ENCODE measurements at regions not wholly inside any gene's neighbourhood (a gene's known extent, or its start where the extent isn't known, plus 50 kb on each side); places are given as distances from the start of the nearest gene placed in this dataset.

GRCh38 chr20:57857969-57858368, 148.2 kb upstream of the PMEPA1 start:
- H3K9me3 Mint-ChIP-seq = no peaks in the 10 kb centered on the region
- no peak overlapping the region for H3K4me3 Mint-ChIP-seq
- H3K27ac Mint-ChIP-seq = no peak overlapping the region
- H3K36me3 Mint-ChIP-seq (ENCODE audit: low read depth) = no peaks in the 10 kb centered on the region
- peaks cover 20% of the 10 kb centered on the region for H3K4me1 Mint-ChIP-seq (ENCODE audit: low read depth)
- H3K27me3 Mint-ChIP-seq = peaks cover 5% of the 10 kb centered on the region

GRCh38 chr20:57857118-57857517, 147.3 kb upstream of the PMEPA1 start:
- peaks cover 9% of the 10 kb centered on the region for H3K27me3 Mint-ChIP-seq
- peaks cover 20% of the 10 kb centered on the region for H3K4me1 Mint-ChIP-seq (ENCODE audit: low read depth)
- H3K4me3 Mint-ChIP-seq = no peak overlapping the region
- H3K27ac Mint-ChIP-seq = no peak overlapping the region
- H3K9me3 Mint-ChIP-seq = no peaks in the 10 kb centered on the region
- no peaks in the 10 kb centered on the region for H3K36me3 Mint-ChIP-seq (ENCODE audit: low read depth)

- peaks cover 9% of the 10 kb centered on the region for H3K27me3 Mint-ChIP-seq
- no peaks in the 10 kb centered on the region for H3K36me3 Mint-ChIP-seq (ENCODE audit: low read depth)
- peaks cover 20% of the 10 kb centered on the region for H3K4me1 Mint-ChIP-seq (ENCODE audit: low read depth)
- H3K27ac Mint-ChIP-seq = no peak overlapping the region
- no peaks in the 10 kb centered on the region for H3K9me3 Mint-ChIP-seq
- no peak overlapping the region for H3K4me3 Mint-ChIP-seq
Measured at GRCh38 chr20:57856658-57857057, 146.8 kb upstream of the PMEPA1 start.

DNA sequence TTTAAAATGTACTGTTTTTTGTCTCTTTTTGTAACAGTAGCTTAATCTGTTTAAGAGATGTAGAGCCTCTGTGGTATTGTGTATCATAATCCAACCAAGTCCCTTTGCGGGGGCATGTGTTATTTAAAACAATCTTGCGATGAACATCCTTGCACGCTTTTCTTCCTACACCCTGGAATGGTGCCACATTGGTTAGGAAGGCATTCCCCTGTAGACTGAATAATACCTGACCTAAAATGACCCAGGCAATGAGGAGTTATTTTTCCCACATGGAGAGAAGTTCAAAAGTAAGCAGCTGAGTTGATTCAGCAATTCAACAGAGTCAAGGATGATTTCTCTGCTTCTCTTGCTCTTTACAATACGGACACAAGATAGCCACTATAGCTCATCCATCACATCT, 142.0 kb upstream of the PMEPA1 start:
- Mint-ChIP-seq H3K4me1 (ENCODE audit: low read depth) (peaks cover 4% of the 10 kb centered on the region), H3K27ac (no peak overlapping the region), H3K9me3 (no peaks in the 10 kb centered on the region), H3K36me3 (ENCODE audit: low read depth) (no peaks in the 10 kb centered on the region), H3K27me3 (peaks cover 13% of the 10 kb centered on the region), H3K4me3 (no peak overlapping the region)

DNA sequence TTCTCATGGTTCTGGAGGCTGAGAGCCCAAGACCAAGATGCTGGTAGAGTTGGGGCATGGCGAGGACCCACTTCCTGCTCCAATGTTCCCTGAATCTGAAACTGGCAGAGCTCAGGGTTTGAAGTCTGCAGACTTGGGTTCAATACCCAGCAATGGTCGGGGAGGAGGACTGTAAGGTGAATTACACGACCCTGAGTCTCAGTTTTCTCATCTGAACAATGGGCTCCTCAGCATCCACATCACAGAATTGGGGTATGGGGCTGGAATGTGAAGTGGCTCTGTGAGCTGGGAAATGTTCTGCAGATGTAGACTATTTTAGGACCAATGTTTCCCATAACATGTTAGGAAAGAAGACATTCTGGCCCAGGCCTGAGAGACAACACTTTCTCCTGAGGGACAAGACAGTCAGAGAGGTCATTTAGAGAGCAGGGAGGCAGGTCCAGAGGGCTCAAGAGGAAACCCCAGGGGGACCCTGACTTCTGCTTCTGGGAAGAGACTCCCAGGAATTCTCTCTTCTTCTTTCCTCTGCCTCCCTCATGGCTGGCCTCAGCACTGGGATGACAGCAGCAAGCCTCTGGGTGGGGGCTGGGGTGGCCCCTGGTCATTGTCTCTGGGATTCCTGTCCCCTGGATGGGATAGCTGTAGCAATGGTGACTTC, 141.3 kb upstream of the PMEPA1 start:
- Mint-ChIP-seq H3K4me3 (no peak overlapping the region), H3K4me1 (ENCODE audit: low read depth) (no peaks in the 10 kb centered on the region), H3K27ac (no peak overlapping the region)

GRCh38 chr20:57849521-57850215, 139.9 kb upstream of the PMEPA1 start:
- Mint-ChIP-seq H3K4me3 (no peak overlapping the region), H3K36me3 (ENCODE audit: low read depth) (no peaks in the 10 kb centered on the region), H3K9me3 (no peaks in the 10 kb centered on the region), H3K27me3 (peaks cover 13% of the 10 kb centered on the region), H3K4me1 (ENCODE audit: low read depth) (no peaks in the 10 kb centered on the region), H3K27ac (no peak overlapping the region)

More for the DNA sequence above, 141.3 kb upstream of the PMEPA1 start:
- H3K27me3 Mint-ChIP-seq = peaks cover 13% of the 10 kb centered on the region
- no peaks in the 10 kb centered on the region for H3K9me3 Mint-ChIP-seq
- H3K36me3 Mint-ChIP-seq (ENCODE audit: low read depth) = no peaks in the 10 kb centered on the region

GRCh38 chr20:57849121-57849520, 139.3 kb upstream of the PMEPA1 start:
- Mint-ChIP-seq H3K4me1 (ENCODE audit: low read depth) (no peaks in the 10 kb centered on the region), H3K27me3 (peaks cover 13% of the 10 kb centered on the region), H3K9me3 (no peaks in the 10 kb centered on the region), H3K36me3 (ENCODE audit: low read depth) (no peaks in the 10 kb centered on the region), H3K4me3 (no peak overlapping the region), H3K27ac (no peak overlapping the region)

GRCh38 chr20:57848282-57848681, 138.5 kb upstream of the PMEPA1 start:
- no peak overlapping the region for H3K4me3 Mint-ChIP-seq
- H3K36me3 Mint-ChIP-seq (ENCODE audit: low read depth) = no peaks in the 10 kb centered on the region
- no peak overlapping the region for H3K27ac Mint-ChIP-seq
- peaks cover 13% of the 10 kb centered on the region for H3K27me3 Mint-ChIP-seq
- H3K4me1 Mint-ChIP-seq (ENCODE audit: low read depth) = no peaks in the 10 kb centered on the region
- no peaks in the 10 kb centered on the region for H3K9me3 Mint-ChIP-seq

DNA sequence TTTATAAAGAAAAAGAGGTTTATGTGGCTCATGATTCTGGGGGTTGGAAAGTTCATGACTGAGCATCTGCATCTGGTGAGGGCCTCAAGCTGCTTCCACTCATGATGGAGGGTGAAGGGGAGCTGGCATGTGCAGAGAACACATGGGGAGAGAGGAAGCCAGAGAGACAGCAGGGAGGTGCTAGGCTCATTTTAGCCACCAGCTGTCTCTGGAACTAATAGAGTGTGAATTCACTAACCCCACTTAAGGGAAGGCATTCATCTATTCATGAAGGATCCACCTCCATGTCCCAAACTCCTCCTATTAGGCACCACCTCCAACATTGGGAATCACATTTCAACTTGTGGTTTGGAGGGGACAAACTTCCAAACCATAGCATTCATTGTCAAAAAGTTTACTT, 137.3 kb upstream of the PMEPA1 start:
- no peak overlapping the region for H3K4me3 Mint-ChIP-seq
- peaks cover 9% of the 10 kb centered on the region for H3K27me3 Mint-ChIP-seq
- H3K27ac Mint-ChIP-seq = no peak overlapping the region
- H3K36me3 Mint-ChIP-seq (ENCODE audit: low read depth) = no peaks in the 10 kb centered on the region
- H3K9me3 Mint-ChIP-seq = no peaks in the 10 kb centered on the region
- no peaks in the 10 kb centered on the region for H3K4me1 Mint-ChIP-seq (ENCODE audit: low read depth)

DNA sequence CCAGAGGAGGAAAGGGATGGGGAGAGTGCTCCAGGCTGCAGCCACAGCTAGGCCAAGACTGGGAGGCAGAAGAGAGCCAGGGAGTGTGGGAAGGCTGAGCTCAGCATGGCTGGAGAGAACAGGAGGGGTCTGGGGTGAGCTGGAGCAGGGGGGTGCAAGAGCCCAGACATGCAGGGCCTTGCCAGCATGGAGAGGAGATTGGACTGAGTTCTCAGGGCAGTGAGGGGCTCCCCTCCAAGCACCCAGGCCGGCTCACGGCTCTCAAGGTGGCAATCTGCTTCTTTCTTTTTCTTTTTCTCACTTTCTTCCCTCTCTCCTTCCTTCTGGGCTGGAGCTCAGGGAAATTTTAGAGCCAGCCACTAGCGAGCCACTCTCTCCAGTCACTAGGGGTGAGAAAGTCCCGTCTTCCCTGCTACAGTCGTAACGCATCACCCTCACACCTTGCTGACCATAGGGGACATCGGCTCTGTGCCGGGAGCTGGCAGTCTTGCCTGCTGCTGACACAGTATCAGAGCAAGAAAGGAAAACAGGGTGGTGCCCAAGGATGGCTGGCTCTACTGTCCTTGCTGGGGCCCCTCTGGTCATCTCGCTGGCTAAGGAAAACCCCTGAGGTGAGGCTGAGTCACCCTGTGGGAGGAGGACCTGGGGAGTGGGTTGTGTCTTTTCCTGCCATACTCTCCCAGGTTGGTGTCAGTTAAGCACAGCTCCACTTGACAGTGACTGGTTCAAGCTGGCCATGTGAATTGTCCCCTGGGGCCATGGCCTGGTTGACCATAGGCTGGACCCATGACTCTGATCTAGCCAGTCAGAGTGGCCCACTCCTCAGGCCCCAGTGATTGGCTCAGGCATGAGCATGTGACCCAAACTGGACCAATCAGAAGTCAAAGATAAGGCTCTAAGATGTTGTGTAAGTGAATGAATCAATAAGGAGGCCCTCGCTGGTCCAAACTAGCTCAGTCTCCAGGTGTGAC, 135.1 kb upstream of the PMEPA1 start:
- Mint-ChIP-seq H3K4me3 (no peak overlapping the region), H3K27ac (no peak overlapping the region), H3K9me3 (no peaks in the 10 kb centered on the region), H3K4me1 (ENCODE audit: low read depth) (no peaks in the 10 kb centered on the region), H3K36me3 (ENCODE audit: low read depth) (no peaks in the 10 kb centered on the region), H3K27me3 (peaks cover 9% of the 10 kb centered on the region)

DNA sequence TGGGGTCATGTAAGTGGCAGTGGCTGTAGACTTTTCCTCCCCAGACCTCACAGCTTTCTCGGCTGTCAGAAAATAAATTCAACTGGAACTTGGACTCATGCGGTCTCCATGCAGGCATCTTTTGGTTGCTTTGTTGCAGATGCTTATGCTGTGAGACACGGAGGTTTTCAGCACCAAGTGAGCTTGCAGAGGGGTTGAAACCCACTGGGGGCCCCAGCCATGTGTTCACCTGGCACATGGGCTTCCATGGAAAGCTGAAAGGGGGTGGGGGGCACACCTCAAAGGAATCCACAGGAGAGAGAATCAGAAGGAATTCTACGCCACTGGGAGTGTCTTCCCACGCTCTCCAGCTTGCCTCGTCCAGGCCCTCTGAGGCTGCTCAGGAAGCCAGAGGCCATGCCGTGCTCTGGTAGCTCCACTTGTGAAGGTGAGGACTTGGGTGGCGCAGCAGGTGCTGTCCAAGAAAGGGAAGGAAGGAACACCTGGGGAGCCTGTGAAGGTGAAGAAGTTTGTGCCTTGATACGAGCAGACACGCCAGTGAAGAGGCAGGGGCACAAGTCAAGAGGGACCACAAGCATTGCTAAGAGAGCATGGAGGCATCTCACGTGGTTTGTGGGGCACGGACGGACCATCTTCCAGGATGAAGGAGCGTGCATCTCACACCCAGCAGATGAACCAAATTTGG, 134.3 kb upstream of the PMEPA1 start:
- Mint-ChIP-seq H3K36me3 (ENCODE audit: low read depth) (no peaks in the 10 kb centered on the region), H3K4me1 (ENCODE audit: low read depth) (no peaks in the 10 kb centered on the region), H3K9me3 (no peaks in the 10 kb centered on the region), H3K4me3 (no peak overlapping the region), H3K27ac (no peak overlapping the region), H3K27me3 (peaks cover 6% of the 10 kb centered on the region)

DNA sequence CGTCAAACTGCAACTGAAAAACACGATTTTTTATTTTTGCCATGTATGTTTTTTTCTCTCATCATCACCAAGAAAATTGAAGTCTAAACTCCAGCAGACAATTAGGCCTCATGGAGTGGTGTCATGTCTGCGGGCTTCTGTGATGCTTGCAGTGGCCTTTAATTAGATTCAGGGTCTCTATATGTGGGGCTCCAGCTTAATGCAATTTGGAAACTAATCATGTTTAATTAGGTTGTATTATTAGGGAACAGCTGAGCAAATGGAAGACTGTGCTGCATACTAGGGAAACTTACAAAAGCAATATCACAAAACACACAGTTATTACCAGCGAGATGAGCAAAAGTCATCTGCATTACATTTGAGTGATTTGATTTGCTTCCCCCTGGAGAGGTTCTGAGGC, 132.9 kb upstream of the PMEPA1 start:
- H3K9me3 Mint-ChIP-seq = no peaks in the 10 kb centered on the region
- H3K36me3 Mint-ChIP-seq (ENCODE audit: low read depth) = no peaks in the 10 kb centered on the region
- H3K27me3 Mint-ChIP-seq = no peaks in the 10 kb centered on the region
- H3K4me1 Mint-ChIP-seq (ENCODE audit: low read depth) = no peaks in the 10 kb centered on the region
- H3K4me3 Mint-ChIP-seq = no peak overlapping the region
- no peak overlapping the region for H3K27ac Mint-ChIP-seq

GRCh38 chr20:57841297-57841866, 131.6 kb upstream of the PMEPA1 start:
- no peaks in the 10 kb centered on the region for H3K36me3 Mint-ChIP-seq (ENCODE audit: low read depth)
- no peaks in the 10 kb centered on the region for H3K9me3 Mint-ChIP-seq

GRCh38 chr20:57840504-57841296, 130.9 kb upstream of the PMEPA1 start:
- H3K36me3 Mint-ChIP-seq (ENCODE audit: low read depth) = no peaks in the 10 kb centered on the region
- no peak overlapping the region for H3K4me3 Mint-ChIP-seq
- no peak overlapping the region for H3K27ac Mint-ChIP-seq
- H3K4me1 Mint-ChIP-seq (ENCODE audit: low read depth) = no peaks in the 10 kb centered on the region
- no peaks in the 10 kb centered on the region for H3K27me3 Mint-ChIP-seq
- H3K9me3 Mint-ChIP-seq = no peaks in the 10 kb centered on the region

More at GRCh38 chr20:57841297-57841866, 131.6 kb upstream of the PMEPA1 start:
- Mint-ChIP-seq H3K4me3 (no peak overlapping the region), H3K27ac (no peak overlapping the region), H3K27me3 (no peaks in the 10 kb centered on the region), H3K4me1 (ENCODE audit: low read depth) (no peaks in the 10 kb centered on the region)
